GM19043 (cell line): ENCODE measurements at regions not wholly inside any gene's neighbourhood (a gene's known extent, or its start where the extent isn't known, plus 50 kb on each side); places are given as distances from the start of the nearest gene placed in this dataset.

Experiments
- ATAC-seq: cut with Tn5 transposase; IDR thresholded peaks from one replicate; pipeline ENCODE4 v1.9.1; 2021; ENCODE audit warnings: low read depth; ENCODE audit not compliant: unreplicated experiment

- ATAC-seq, result no peak
Measured at GRCh38 chr3:181457190-181457589, 254.5 kb upstream of the SOX2 start.

- no peak for ATAC-seq
Measured at GRCh38 chr3:181455276-181455675, 256.4 kb upstream of the SOX2 start.

DNA sequence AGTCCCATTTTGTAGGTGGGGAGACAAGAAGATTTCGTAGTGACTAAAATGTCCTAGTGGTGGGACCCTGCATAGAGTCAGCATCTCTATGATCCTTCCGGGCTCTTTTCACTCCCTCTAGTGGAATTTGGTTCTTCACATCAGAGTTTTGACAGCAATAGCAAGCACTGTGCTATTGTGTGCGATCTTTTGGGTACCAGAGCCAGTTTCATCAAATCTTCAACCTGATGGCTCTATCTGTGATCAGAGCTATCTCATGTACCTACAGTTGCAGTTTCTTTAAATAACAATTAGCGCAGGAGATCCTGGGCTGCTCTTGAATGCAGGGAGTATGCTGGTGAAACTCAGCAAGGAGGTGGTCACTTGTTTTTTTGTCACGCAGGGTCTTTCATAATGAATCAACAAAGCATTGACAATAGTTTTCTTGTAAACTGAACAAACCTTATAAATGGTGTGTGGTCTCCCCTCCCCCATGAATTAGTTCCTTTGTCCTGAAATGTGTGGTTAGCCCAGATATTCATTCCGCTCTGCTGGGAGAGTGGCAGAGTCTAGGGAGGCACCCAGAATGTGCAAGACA lies 257.2 kb upstream of the SOX2 start:
- ATAC-seq, result no peak

GRCh38 chr3:181446741-181447140 lies 265.0 kb upstream of the SOX2 start:
- ATAC-seq, result no peak

- ATAC-seq, result no peak
Measured at GRCh38 chr3:181442066-181442465, 269.7 kb upstream of the SOX2 start.

GRCh38 chr3:181432992-181433391 lies 278.7 kb upstream of the SOX2 start:
- ATAC-seq, result no peak

DNA sequence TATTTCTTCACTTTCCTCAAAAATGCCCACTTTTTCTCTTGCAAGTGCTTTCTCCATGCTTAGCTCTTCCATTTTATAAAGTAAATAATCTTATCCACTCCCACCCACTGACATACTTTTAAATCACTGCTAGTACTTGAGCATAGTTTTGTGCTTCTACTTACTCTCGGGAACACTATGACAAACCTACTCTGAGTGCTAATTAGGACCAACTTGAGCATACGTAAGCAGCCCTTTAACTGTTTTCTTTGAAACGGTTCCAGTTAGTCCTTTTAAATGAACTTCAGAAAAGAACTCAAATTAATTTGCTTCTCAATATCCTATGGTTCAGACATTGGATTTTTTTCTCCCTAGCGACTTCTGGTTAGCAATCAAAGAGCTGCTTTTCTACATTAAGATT lies 280.0 kb upstream of the SOX2 start:
- no peak for ATAC-seq

GRCh38 chr3:181425074-181425473 lies 286.7 kb upstream of the SOX2 start:
- no peak for ATAC-seq

GRCh38 chr3:181418233-181418632 lies 293.5 kb upstream of the SOX2 start:
- ATAC-seq, result no peak

DNA sequence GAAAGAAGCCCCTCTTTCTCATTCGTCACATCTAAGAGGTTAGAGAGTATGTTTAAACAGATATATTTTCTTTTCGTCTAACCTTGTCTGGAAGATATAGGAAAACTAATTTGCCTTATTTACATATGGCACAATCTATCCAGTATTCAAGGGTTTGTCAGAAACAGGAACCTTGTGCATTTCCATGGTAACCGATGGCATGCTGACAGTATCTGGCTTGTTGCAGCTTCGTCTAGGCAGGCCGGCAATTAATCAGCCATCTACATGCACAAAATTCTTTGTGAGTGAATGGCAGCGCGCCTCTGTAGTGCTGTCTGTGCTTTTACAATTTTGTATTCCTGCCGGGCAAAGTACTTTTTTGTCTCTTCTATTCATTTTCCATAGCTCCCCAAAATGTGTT lies 294.0 kb upstream of the SOX2 start:
- ATAC-seq, result no peak

GRCh38 chr3:181410870-181411269 lies 300.9 kb upstream of the SOX2 start:
- no peak for ATAC-seq

DNA sequence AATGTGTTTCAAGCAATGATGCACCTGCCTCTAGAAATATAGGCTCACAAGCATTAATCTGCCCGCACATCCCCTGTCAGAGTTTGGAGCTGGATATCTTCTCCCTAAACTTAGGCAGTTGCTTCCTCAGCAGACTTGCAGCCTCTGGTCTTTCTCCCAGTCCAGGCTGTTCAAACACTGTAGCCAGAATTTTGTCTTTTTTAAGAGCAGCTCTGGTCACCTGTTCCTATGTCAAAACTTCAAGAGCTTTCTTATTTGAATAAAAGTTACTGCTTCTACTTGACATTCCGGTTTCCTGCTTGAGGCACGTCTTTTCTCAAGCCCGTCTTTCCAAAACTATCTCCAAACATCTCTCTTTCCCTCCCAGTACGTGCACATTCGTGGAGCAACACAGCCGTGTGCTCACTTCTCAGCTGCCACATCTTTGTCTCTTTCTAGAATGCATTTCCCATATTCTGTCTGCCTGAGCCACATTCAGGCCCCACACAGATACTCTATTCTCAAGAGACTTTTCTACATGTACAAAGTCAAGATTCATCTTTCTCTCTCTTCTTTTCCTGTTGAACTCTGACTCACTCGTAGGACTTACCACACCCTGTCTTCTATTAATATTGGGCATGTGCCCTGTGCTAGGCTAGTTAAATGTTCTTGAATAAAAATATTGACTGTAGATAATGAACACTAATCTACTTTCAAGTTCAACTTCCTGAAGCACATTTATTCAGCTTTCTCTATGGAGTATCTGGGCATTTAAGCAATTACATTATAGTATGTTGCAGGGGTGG lies 307.7 kb upstream of the SOX2 start:
- no peak for ATAC-seq

GRCh38 chr3:181402347-181402746 lies 309.4 kb upstream of the SOX2 start:
- no peak for ATAC-seq

GRCh38 chr3:181384970-181385369 lies 326.8 kb upstream of the SOX2 start:
- ATAC-seq, result no peak

DNA sequence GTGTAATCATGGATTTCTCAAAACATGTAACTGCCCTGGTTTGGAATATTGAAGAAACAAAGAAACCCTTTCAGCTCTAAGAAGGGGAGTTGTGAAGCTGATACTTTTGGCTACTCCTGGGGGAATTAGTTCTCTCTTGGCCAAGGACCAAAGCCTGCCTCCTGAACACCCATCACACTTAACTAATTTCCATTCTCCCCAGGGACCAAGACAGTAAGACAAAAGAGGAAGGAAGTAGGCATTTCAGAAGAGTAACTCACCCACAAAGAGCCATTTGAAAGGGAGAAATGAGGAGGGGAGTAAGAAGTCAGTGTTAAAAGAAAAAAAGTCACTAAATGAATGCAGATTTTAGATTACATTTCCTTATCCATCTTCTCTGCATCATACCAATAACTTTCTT lies 328.0 kb upstream of the SOX2 start:
- ATAC-seq, result no peak

GRCh38 chr3:181383201-181383600 lies 328.5 kb upstream of the SOX2 start:
- no peak for ATAC-seq

- ATAC-seq, result no peak
Measured at GRCh38 chr3:181382656-181383055, 329.1 kb upstream of the SOX2 start.

- ATAC-seq, result no peak
Measured at GRCh38 chr3:181379278-181379677, 332.4 kb upstream of the SOX2 start.

GRCh38 chr3:181369637-181370036 lies 342.1 kb upstream of the SOX2 start:
- no peak for ATAC-seq

- no peak for ATAC-seq
Measured at GRCh38 chr3:181363231-181363630, 348.5 kb upstream of the SOX2 start.

- ATAC-seq, result no peak
Measured at GRCh38 chr3:181362378-181362777, 349.3 kb upstream of the SOX2 start.

- no peak for ATAC-seq
Measured at GRCh38 chr3:181358562-181358961, 353.2 kb upstream of the SOX2 start.
